ENCODE measurements at regions not wholly inside any gene's neighbourhood (a gene's known extent, or its start where the extent isn't known, plus 50 kb on each side); places are given as distances from the start of the nearest gene placed in this dataset.

- Histone ChIP-seq H3K27ac (no peak overlapping the region), H3K9me3 (peaks cover 0 to 9% (median 0%) of the 10 kb centered on the region in 4 donors), H3K36me3 (no peaks in the 10 kb centered on the region), H3K4me3 (no peak overlapping the region), H3K4me1 (no peaks in the 10 kb centered on the region), H3K27me3 (no peaks in the 10 kb centered on the region)
- TF ChIP-seq EP300 (IDR thresholded peaks at IDR 0.05) = no peak
- no peak for TF ChIP-seq CTCF (IDR thresholded peaks at IDR 0.05)
- TF ChIP-seq POLR2A (IDR thresholded peaks at IDR 0.05) = no peak
- DNase-seq (ENCODE audit: low spot score in 2 of 2) = no peak
- WGBS, 2 donors = 86% methylated on average over 19 of the region's 19 CpGs
These were observed 192.5 kb downstream of the NDUFA10 start for GRCh38 chr2:239832490-239833268.

- Histone ChIP-seq H3K36me3 (no peaks in the 10 kb centered on the region), H3K27me3 (no peaks in the 10 kb centered on the region), H3K9me3 (peaks cover 0 to 9% (median 0%) of the 10 kb centered on the region in 4 donors), H3K4me1 (no peaks in the 10 kb centered on the region), H3K27ac (no peak overlapping the region), H3K4me3 (no peak overlapping the region)
- TF ChIP-seq EP300 (IDR thresholded peaks at IDR 0.05) (no peak), CTCF (IDR thresholded peaks at IDR 0.05) (no peak), POLR2A (IDR thresholded peaks at IDR 0.05) (no peak)
- DNase-seq (ENCODE audit: low spot score in 2 of 2) = no peak
- 68 to 82% methylated on average over 4 of the region's 4 CpGs for WGBS, 2 donors
These were observed 193.2 kb downstream of the NDUFA10 start for GRCh38 chr2:239831861-239832489.

- no peak for TF ChIP-seq EP300 (IDR thresholded peaks at IDR 0.05)
- no peak for TF ChIP-seq CTCF (IDR thresholded peaks at IDR 0.05)
- no peak for TF ChIP-seq POLR2A (IDR thresholded peaks at IDR 0.05)
- WGBS, 2 donors = 54 to 56% methylated on average over 15 to 16 of the region's 16 CpGs
These were observed 194.0 kb downstream of the NDUFA10 start for GRCh38 chr2:239831001-239831731.

GRCh38 chr2:239830121-239831000 is 194.8 kb downstream of the NDUFA10 start:
- TF ChIP-seq EP300 (IDR thresholded peaks at IDR 0.05) (no peak), POLR2A (IDR thresholded peaks at IDR 0.05) (no peak), CTCF (IDR thresholded peaks at IDR 0.05) (no peak)
- WGBS, 2 donors = 65 to 77% methylated on average over 8 to 9 of the region's 9 CpGs
- no peak overlapping the region for H3K4me3 ChIP-seq
- no peaks in the 10 kb centered on the region for H3K4me1 ChIP-seq
- H3K36me3 ChIP-seq = no peaks in the 10 kb centered on the region
- no peaks in the 10 kb centered on the region for H3K9me3 ChIP-seq
- no peak overlapping the region for H3K27ac ChIP-seq
- H3K27me3 ChIP-seq = no peaks in the 10 kb centered on the region
- peak in 1 of 2 donors; percentile 3 for DNase-seq (ENCODE audit: low spot score in 2 of 2)

More at GRCh38 chr2:239831001-239831731, 194.0 kb downstream of the NDUFA10 start:
- H3K4me3 ChIP-seq = no peak overlapping the region
- DNase-seq (ENCODE audit: low spot score in 2 of 2) = no peak
- H3K4me1 ChIP-seq = no peaks in the 10 kb centered on the region
- H3K9me3 ChIP-seq = peaks cover 0 to under 1% (median 0%) of the 10 kb centered on the region in 4 donors
- H3K27me3 ChIP-seq = no peaks in the 10 kb centered on the region
- no peak overlapping the region for H3K27ac ChIP-seq
- no peaks in the 10 kb centered on the region for H3K36me3 ChIP-seq

Measured in tibial nerve (tissue), 4 donors.